SK-N-MC (cell line): ENCODE measurements at regions not wholly inside any gene's neighbourhood (a gene's known extent, or its start where the extent isn't known, plus 50 kb on each side); places are given as distances from the start of the nearest gene placed in this dataset.

Experiments used
- EZH2 ChIP-seq: fragments of 200-600 bp; sonication (generic); IDR thresholded peaks from one replicate; pipeline ENCODE4 v1.6.1; 2017; ENCODE audit warnings: antibody characterized with exemption
- POLR2AphosphoS5 ChIP-seq: IDR thresholded peaks from 2 replicates; pipeline ENCODE4 v1.6.1; 2012; ENCODE audit warnings: mild to moderate bottlenecking, low read depth, low read length, borderline replicate concordance

- TF ChIP-seq POLR2AphosphoS5 (no peak), EZH2 (no peak)
Observed at GRCh38 chr14:38409071-38409705, 153.3 kb upstream of the CLEC14A start.
